SK-N-SH (cell line): ENCODE measurements at regions not wholly inside any gene's neighbourhood (a gene's known extent, or its start where the extent isn't known, plus 50 kb on each side); places are given as distances from the start of the nearest gene placed in this dataset.

Experiments
- CTCF ChIA-PET: fragments of 300-600, 350-600 bp; formaldehyde crosslinking; extraction: SDS; loops from one replicate; lab custom pipeline; 2021; lab: Yijun Ruan, JAX
- POLR2A ChIA-PET: fragments of 350-600 bp; sonication (Branson Sonifier 250); formaldehyde crosslinking; extraction: SDS; loops from one replicate; lab custom pipeline; 2020; ENCODE audit warnings: antibody characterized with exemption, inconsistent platforms; lab: Yijun Ruan, JAX
- DNase-seq: peaks from one replicate; pipeline ENCODE4 v3.0.0; 2012
- H2AFZ ChIP-seq: fragments of 200-600 bp; sonication (generic); 2 replicates; pipeline ENCODE4 v1.8.1; 2016; ENCODE audit warnings: antibody characterized with exemption, mild to moderate bottlenecking, low read depth
- H3F3A ChIP-seq: fragments of 200-600 bp; sonication (generic); replicated peaks from 2 replicates; pipeline ENCODE3; 2016; ENCODE audit warnings: antibody characterized with exemption, mild to moderate bottlenecking; ENCODE audit not compliant: insufficient read depth
- H3K27ac ChIP-seq, 2 experiments: fragments of 200-500 bp in 1 of 2; fragments of 200-600 bp in 1 of 2; sonication (Bioruptor generic) in 1 of 2; sonication (generic), shearing (Covaris generic) in 1 of 2; 2 replicates each; pipeline versions ENCODE4 v1.5.1 to v1.6.1; 2014 to 2016; ENCODE audit warnings: low read depth in 2 of 2, inconsistent platforms in 1 of 2, low read length in 1 of 2, mild to moderate bottlenecking in 1 of 2, mixed read lengths in 1 of 2
- H3K27me3 ChIP-seq: fragments of 200-600 bp; sonication (generic), shearing (Covaris generic); 2 replicates; pipeline ENCODE4 v1.6.1; 2016; ENCODE audit warnings: mixed run types; ENCODE audit not compliant: insufficient read depth
- H3K36me3 ChIP-seq, 2 experiments: fragments of 200-500 bp in 1 of 2; fragments of 200-600 bp in 1 of 2; sonication (Bioruptor generic) in 1 of 2; sonication (generic) in 1 of 2; replicated peaks in 1 of 2; 2 replicates each; pipeline versions ENCODE3 to v1.5.1; 2014 to 2016; ENCODE audit warnings: low read length in 1 of 2, mild to moderate bottlenecking in 1 of 2; ENCODE audit not compliant: insufficient read depth in 2 of 2, control insufficient read depth in 1 of 2
- H3K4me1 ChIP-seq, 2 experiments: fragments of 200-500 bp in 1 of 2; fragments of 200-600 bp in 1 of 2; sonication (Bioruptor generic) in 1 of 2; sonication (generic), shearing (Covaris generic) in 1 of 2; 2 replicates each; pipeline versions ENCODE4 v1.5.1 to v1.6.1; 2014 to 2016; ENCODE audit warnings: low read depth in 1 of 2, low read length in 1 of 2, mixed run types in 1 of 2; ENCODE audit not compliant: insufficient read depth in 2 of 2, control insufficient read depth in 1 of 2
- H3K4me2 ChIP-seq: fragments of 200-600 bp; sonication (generic), shearing (Covaris generic); 2 replicates; pipeline ENCODE4 v1.6.1; 2017; ENCODE audit warnings: mixed run types
- H3K4me3 ChIP-seq, 2 experiments: fragments of 200-500 bp in 1 of 2; fragments of 200-600 bp in 1 of 2; sonication (Bioruptor generic) in 1 of 2; sonication (generic), shearing (Covaris generic) in 1 of 2; 2 replicates each; pipeline versions ENCODE4 v1.5.1 to v1.8.1; 2014 to 2016; ENCODE audit warnings: low read depth in 2 of 2, inconsistent platforms in 1 of 2, low read length in 1 of 2, mild to moderate bottlenecking in 1 of 2, mixed read lengths in 1 of 2, moderate library complexity in 1 of 2
- H3K79me2 ChIP-seq: fragments of 200-600 bp; sonication (generic); 2 replicates; pipeline ENCODE4 v1.8.1; 2017; ENCODE audit warnings: mild to moderate bottlenecking; ENCODE audit not compliant: insufficient read depth
- H3K9ac ChIP-seq: fragments of 200-600 bp; sonication (generic); 2 replicates; pipeline ENCODE4 v1.6.1; 2017; ENCODE audit warnings: mixed run types
- H3K9me2 ChIP-seq: fragments of 200-600 bp; sonication (generic); 2 replicates; pipeline ENCODE4 v1.6.1; 2017; ENCODE audit warnings: mixed run types
- H3K9me3 ChIP-seq: fragments of 200-600 bp; sonication (generic); 2 replicates; pipeline ENCODE4 v1.6.1; 2017; ENCODE audit warnings: mixed run types, mild to moderate bottlenecking, moderate library complexity
- H4K20me1 ChIP-seq: fragments of 200-600 bp; sonication (generic); 2 replicates; pipeline ENCODE4 v1.6.1; 2017; ENCODE audit warnings: mild to moderate bottlenecking, mixed run types; ENCODE audit not compliant: insufficient read depth
- ELF1 ChIP-seq: IDR thresholded peaks from 2 replicates; pipeline ENCODE4 v1.4.0; 2012
- EP300 ChIP-seq, 2 experiments: IDR thresholded peaks; 2 replicates each; pipeline versions ENCODE4 v1.4.0 to v1.6.1; 2012; ENCODE audit warnings: borderline replicate concordance in 1 of 2, low read depth in 1 of 2, low read length in 1 of 2
- EZH2phosphoT487 ChIP-seq: fragments of 200-600 bp; sonication (generic); IDR thresholded peaks from 2 replicates; pipeline ENCODE4 v1.6.1; 2017; ENCODE audit warnings: low read depth, mixed run types, mild to moderate bottlenecking, antibody characterized with exemption, moderate library complexity, borderline replicate concordance
- FOSL2 ChIP-seq: IDR thresholded peaks from 2 replicates; pipeline ENCODE4 v1.4.0; 2012; ENCODE audit warnings: low read depth, mild to moderate bottlenecking, moderate library complexity, borderline replicate concordance
- FOXJ3 ChIP-seq: sonication (generic); formaldehyde crosslinking; IDR thresholded peaks from 2 replicates; pipeline ENCODE4 v1.5.1; 2020; ENCODE audit warnings: mild to moderate bottlenecking, missing genetic modification reagents
- GABPA ChIP-seq: IDR thresholded peaks from 2 replicates; pipeline ENCODE4 v1.4.0; 2012; ENCODE audit warnings: low read depth, mild to moderate bottlenecking
- JUND ChIP-seq: IDR thresholded peaks from 2 replicates; pipeline ENCODE4 v1.4.0; 2012
- MEF2A ChIP-seq: IDR thresholded peaks from 2 replicates; pipeline ENCODE4 v1.4.0; 2012; ENCODE audit warnings: low read depth, borderline replicate concordance
- NRF1 ChIP-seq: IDR thresholded peaks from 2 replicates; pipeline ENCODE4 v1.6.1; 2012; ENCODE audit warnings: low read depth, mild to moderate bottlenecking, low read length
- RAD21 ChIP-seq: IDR thresholded peaks from 2 replicates; pipeline ENCODE4 v1.6.1; 2012; ENCODE audit warnings: mild to moderate bottlenecking, low read length
- RCOR1 ChIP-seq: fragments of 150-350 bp; IDR thresholded peaks from 2 replicates; pipeline ENCODE4 v1.6.1; 2017; ENCODE audit warnings: antibody characterized with exemption, low read length
- RXRA ChIP-seq: IDR thresholded peaks from 2 replicates; pipeline ENCODE4 v1.4.0; 2012; ENCODE audit warnings: low read depth, mild to moderate bottlenecking, borderline replicate concordance
- SIN3A ChIP-seq: IDR thresholded peaks from 2 replicates; pipeline ENCODE4 v1.6.1; 2012; ENCODE audit warnings: low read depth, mild to moderate bottlenecking, low read length, moderate library complexity, borderline replicate concordance
- TAF1 ChIP-seq: IDR thresholded peaks from 2 replicates; pipeline ENCODE4 v1.6.1; 2012; ENCODE audit warnings: low read depth, mild to moderate bottlenecking, low read length, moderate library complexity, borderline replicate concordance
- TCF12 ChIP-seq: IDR thresholded peaks from 2 replicates; pipeline ENCODE4 v1.4.0; 2012
- TEAD4 ChIP-seq: IDR thresholded peaks from 2 replicates; pipeline ENCODE4 v1.4.0; 2012; ENCODE audit warnings: mild to moderate bottlenecking, borderline replicate concordance; ENCODE audit not compliant: insufficient read depth
- YY1 ChIP-seq: IDR thresholded peaks from 2 replicates; pipeline ENCODE4 v1.4.0; 2012; ENCODE audit warnings: low read depth, mild to moderate bottlenecking
- WGBS: methylation state at CpG from one replicate; pipeline ENCODE4 v1.1.6; 2017; ENCODE audit warnings: low lambda C conversion rate; 5-methylcytosine and 5-hydroxymethylcytosine counted together
- TF ChIP-seq, protein P1 (sequence below): IDR thresholded peaks from 2 replicates; pipeline ENCODE4; 2012
- TF ChIP-seq, protein P2 (sequence below): IDR thresholded peaks from 2 replicates; pipeline ENCODE4 v1.4.0; 2012; ENCODE audit warnings: low read depth, borderline replicate concordance
- TF ChIP-seq, protein P3 (sequence below): fragments of 150-350 bp; IDR thresholded peaks from 2 replicates; pipeline ENCODE4 v1.6.1; 2017; ENCODE audit warnings: antibody characterized with exemption, low read length, low read depth, borderline replicate concordance
- TF ChIP-seq, protein P4 (sequence below): IDR thresholded peaks from 2 replicates; pipeline ENCODE4 v1.4.0; 2012; ENCODE audit warnings: low read depth, borderline replicate concordance
- TF ChIP-seq, protein P5 (sequence below): IDR thresholded peaks from 2 replicates; pipeline ENCODE4 v1.6.1; 2012; ENCODE audit warnings: mild to moderate bottlenecking, low read depth, low read length, moderate library complexity

DNA sequence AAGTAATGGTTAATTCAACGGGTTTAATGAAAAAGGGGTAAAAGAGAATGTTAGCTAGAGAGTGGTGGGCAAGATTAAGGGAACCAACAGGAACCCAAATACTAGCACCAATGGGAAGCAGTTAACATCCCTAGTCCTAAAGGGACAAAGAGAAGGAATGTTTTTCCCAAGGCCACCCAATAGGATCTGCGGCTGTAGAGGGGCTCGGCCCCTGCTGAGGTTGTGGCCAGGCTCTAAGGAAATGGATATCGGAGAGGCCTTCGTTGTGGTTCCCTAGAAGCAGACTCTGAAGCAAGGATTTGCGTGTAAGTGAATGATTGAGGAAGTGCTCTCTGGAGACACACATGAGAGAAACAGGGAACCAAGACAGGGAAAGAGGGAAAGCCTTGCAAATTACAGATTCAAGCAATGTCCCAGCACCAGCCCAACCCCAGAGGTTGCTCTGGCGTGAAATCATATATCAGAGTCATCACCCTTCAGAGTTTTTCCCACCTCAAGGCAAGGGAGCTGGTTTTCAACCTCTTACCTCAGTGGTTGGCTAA is 83.6 kb upstream of the TNIK start:
- POLR2A ChIA-PET = no interaction called here

DNA sequence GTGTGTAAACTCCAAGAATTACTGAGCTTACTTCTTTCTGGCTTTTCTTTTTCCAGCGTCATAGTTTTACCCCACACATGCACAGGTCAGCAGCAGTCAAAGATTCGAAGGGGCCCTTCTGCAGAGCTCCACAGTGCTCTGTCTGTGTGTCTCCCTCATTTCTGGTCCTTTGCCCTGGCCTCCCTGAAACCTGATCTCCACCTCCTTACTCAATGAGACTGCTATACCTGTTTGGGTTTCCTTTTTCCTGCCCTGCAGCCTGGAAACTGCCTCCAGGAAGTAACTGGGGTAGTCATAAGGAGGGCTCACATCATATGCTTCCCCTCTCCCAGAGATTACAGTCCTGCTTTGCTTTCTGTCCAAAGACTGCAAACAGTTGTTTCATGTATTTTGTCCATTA is 82.8 kb upstream of the TNIK start:
- POLR2A ChIA-PET = no interaction called here
- CTCF ChIA-PET = interaction anchor here (1.2 kb wide), 1 partner anchor 23 kb away, joined by 3 read pairs; no protein-coding TSS in a partner anchor

More for the DNA sequence above, 83.6 kb upstream of the TNIK start:
- no peaks in the 10 kb centered on the region for H3K9me3 ChIP-seq
- peaks cover 10% of the 10 kb centered on the region for H3F3A ChIP-seq
- no peak overlapping the region for H3K9ac ChIP-seq
- CTCF ChIA-PET = interaction anchor here (1.2 kb wide), 1 partner anchor 23 kb away, joined by 3 read pairs; no protein-coding TSS in a partner anchor
- over 99% methylated on average over 6 of the region's 7 CpGs for WGBS
- H3K79me2 ChIP-seq = no peaks in the 10 kb centered on the region
- no peaks in the 10 kb centered on the region for H3K9me2 ChIP-seq
- no peak overlapping the region for H2AFZ ChIP-seq
- TF ChIP-seq EP300 (IDR thresholded peaks at IDR 0.05; ENCODE audit: borderline replicate concordance in 1 of 2, low read depth in 1 of 2, low read length in 1 of 2) (no peak), NRF1 (no peak), SIN3A (no peak), YY1 (no peak), RCOR1 (no peak), GABPA (no peak), FOSL2 (no peak), MEF2A (no peak), RAD21 (no peak), TAF1 (no peak), TEAD4 (no peak)
- TF ChIP-seq, protein P1, sequence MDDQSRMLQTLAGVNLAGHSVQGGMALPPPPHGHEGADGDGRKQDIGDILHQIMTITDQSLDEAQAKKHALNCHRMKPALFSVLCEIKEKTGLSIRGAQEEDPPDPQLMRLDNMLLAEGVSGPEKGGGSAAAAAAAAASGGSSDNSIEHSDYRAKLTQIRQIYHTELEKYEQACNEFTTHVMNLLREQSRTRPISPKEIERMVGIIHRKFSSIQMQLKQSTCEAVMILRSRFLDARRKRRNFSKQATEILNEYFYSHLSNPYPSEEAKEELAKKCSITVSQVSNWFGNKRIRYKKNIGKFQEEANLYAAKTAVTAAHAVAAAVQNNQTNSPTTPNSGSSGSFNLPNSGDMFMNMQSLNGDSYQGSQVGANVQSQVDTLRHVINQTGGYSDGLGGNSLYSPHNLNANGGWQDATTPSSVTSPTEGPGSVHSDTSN = no peak
- TF ChIP-seq, protein P2, sequence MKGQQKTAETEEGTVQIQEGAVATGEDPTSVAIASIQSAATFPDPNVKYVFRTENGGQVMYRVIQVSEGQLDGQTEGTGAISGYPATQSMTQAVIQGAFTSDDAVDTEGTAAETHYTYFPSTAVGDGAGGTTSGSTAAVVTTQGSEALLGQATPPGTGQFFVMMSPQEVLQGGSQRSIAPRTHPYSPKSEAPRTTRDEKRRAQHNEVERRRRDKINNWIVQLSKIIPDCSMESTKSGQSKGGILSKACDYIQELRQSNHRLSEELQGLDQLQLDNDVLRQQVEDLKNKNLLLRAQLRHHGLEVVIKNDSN = no peak
- TF ChIP-seq, protein P3, sequence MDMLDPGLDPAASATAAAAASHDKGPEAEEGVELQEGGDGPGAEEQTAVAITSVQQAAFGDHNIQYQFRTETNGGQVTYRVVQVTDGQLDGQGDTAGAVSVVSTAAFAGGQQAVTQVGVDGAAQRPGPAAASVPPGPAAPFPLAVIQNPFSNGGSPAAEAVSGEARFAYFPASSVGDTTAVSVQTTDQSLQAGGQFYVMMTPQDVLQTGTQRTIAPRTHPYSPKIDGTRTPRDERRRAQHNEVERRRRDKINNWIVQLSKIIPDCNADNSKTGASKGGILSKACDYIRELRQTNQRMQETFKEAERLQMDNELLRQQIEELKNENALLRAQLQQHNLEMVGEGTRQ = no peak
- H3K27ac ChIP-seq = no peak overlapping the region
- no peaks in the 10 kb centered on the region for H3K4me1 ChIP-seq
- no peak for DNase-seq
- no peaks in the 10 kb centered on the region for H4K20me1 ChIP-seq
- H3K4me2 ChIP-seq = no peak overlapping the region
- H3K27me3 ChIP-seq = no peaks in the 10 kb centered on the region
- H3K4me3 ChIP-seq = no peak overlapping the region
- no peaks in the 10 kb centered on the region for H3K36me3 ChIP-seq

More for the DNA sequence above, 82.8 kb upstream of the TNIK start:
- peaks cover 10% of the 10 kb centered on the region for H3F3A ChIP-seq
- H2AFZ ChIP-seq = no peak overlapping the region
- H3K27me3 ChIP-seq = no peaks in the 10 kb centered on the region
- no peak overlapping the region for H3K4me3 ChIP-seq
- H4K20me1 ChIP-seq = no peaks in the 10 kb centered on the region
- TF ChIP-seq TCF12 (no peak), TEAD4 (no peak), ELF1 (no peak), JUND (no peak), RXRA (no peak), EZH2phosphoT487 (no peak), FOXJ3 (CRISPR knock-in tag) (no peak), RAD21 (no peak)
- TF ChIP-seq, protein P4, sequence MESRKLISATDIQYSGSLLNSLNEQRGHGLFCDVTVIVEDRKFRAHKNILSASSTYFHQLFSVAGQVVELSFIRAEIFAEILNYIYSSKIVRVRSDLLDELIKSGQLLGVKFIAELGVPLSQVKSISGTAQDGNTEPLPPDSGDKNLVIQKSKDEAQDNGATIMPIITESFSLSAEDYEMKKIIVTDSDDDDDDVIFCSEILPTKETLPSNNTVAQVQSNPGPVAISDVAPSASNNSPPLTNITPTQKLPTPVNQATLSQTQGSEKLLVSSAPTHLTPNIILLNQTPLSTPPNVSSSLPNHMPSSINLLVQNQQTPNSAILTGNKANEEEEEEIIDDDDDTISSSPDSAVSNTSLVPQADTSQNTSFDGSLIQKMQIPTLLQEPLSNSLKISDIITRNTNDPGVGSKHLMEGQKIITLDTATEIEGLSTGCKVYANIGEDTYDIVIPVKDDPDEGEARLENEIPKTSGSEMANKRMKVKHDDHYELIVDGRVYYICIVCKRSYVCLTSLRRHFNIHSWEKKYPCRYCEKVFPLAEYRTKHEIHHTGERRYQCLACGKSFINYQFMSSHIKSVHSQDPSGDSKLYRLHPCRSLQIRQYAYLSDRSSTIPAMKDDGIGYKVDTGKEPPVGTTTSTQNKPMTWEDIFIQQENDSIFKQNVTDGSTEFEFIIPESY = no peak
- TF ChIP-seq, protein P5, sequence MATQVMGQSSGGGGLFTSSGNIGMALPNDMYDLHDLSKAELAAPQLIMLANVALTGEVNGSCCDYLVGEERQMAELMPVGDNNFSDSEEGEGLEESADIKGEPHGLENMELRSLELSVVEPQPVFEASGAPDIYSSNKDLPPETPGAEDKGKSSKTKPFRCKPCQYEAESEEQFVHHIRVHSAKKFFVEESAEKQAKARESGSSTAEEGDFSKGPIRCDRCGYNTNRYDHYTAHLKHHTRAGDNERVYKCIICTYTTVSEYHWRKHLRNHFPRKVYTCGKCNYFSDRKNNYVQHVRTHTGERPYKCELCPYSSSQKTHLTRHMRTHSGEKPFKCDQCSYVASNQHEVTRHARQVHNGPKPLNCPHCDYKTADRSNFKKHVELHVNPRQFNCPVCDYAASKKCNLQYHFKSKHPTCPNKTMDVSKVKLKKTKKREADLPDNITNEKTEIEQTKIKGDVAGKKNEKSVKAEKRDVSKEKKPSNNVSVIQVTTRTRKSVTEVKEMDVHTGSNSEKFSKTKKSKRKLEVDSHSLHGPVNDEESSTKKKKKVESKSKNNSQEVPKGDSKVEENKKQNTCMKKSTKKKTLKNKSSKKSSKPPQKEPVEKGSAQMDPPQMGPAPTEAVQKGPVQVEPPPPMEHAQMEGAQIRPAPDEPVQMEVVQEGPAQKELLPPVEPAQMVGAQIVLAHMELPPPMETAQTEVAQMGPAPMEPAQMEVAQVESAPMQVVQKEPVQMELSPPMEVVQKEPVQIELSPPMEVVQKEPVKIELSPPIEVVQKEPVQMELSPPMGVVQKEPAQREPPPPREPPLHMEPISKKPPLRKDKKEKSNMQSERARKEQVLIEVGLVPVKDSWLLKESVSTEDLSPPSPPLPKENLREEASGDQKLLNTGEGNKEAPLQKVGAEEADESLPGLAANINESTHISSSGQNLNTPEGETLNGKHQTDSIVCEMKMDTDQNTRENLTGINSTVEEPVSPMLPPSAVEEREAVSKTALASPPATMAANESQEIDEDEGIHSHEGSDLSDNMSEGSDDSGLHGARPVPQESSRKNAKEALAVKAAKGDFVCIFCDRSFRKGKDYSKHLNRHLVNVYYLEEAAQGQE = no peak
- TF ChIP-seq, all 33 proteins: peak for 0
- Histone ChIP-seq H3K9ac (no peak overlapping the region), H3K9me3 (no peaks in the 10 kb centered on the region), H3K9me2 (no peaks in the 10 kb centered on the region), H3K36me3 (no peaks in the 10 kb centered on the region), H3K4me1 (no peaks in the 10 kb centered on the region), H3K27ac (no peak overlapping the region), H3K4me2 (no peak overlapping the region), H3K79me2 (no peaks in the 10 kb centered on the region)
- 65% methylated on average over 2 of the region's 2 CpGs for WGBS
- no peak for DNase-seq
